ENCODE measurements at regions not wholly inside any gene's neighbourhood (a gene's known extent, or its start where the extent isn't known, plus 50 kb on each side); places are given as distances from the start of the nearest gene placed in this dataset.

DNA sequence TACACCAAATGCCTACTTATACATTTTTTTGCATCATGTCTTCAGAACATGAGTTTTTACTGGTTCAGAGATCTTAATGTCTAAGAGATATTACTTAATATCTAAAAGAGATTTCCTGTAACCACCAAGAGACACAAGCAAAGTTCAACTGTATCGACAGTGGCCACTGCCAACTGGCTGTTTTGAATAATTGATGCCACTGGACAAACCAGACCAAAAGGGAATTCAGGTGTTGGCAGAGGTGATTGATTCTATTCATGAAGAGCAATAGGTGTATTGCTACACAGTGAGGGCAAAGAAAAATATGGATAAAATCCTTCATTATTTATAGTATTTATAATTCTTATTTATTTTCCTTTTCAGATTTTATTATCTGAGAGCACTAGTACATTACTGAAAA, 58.5 kb upstream of the ANKRD17 start:
- H3K4me3 ChIP-seq (ENCODE audit: low read length): no peak overlapping the region
- ATAC-seq (ENCODE audit: poor library complexity): no peak
- DNase-seq: no peak
- Mint-ChIP-seq H3K27ac (no peak overlapping the region), H3K27me3 (no peaks in the 10 kb centered on the region), H3K36me3 (ENCODE audit: low read depth) (no peaks in the 10 kb centered on the region), H3K9me3 (peaks cover under 1% of the 10 kb centered on the region), H3K4me1 (ENCODE audit: low read depth) (no peaks in the 10 kb centered on the region), H3K4me3 (no peak overlapping the region)
- no peaks in the 10 kb centered on the region for H3K36me3 ChIP-seq (ENCODE audit: insufficient read depth, low read length)
- ChIA-PET CTCF (no interaction called here), POLR2A (no interaction called here)
- no peaks in the 10 kb centered on the region for H3K4me1 ChIP-seq (ENCODE audit: insufficient read depth, low read length)
- intact Hi-C loops (cut with DNase I, micrococcal nuclease): loop anchor here in 1 of 2 experiments (10.0 kb wide), 1 partner anchor 818 kb away; no protein-coding TSS in a partner anchor
- TF ChIP-seq, protein P1, sequence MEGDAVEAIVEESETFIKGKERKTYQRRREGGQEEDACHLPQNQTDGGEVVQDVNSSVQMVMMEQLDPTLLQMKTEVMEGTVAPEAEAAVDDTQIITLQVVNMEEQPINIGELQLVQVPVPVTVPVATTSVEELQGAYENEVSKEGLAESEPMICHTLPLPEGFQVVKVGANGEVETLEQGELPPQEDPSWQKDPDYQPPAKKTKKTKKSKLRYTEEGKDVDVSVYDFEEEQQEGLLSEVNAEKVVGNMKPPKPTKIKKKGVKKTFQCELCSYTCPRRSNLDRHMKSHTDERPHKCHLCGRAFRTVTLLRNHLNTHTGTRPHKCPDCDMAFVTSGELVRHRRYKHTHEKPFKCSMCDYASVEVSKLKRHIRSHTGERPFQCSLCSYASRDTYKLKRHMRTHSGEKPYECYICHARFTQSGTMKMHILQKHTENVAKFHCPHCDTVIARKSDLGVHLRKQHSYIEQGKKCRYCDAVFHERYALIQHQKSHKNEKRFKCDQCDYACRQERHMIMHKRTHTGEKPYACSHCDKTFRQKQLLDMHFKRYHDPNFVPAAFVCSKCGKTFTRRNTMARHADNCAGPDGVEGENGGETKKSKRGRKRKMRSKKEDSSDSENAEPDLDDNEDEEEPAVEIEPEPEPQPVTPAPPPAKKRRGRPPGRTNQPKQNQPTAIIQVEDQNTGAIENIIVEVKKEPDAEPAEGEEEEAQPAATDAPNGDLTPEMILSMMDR (IDR thresholded peaks at IDR 0.05): no peak
- H3K27me3 ChIP-seq (ENCODE audit: control insufficient read depth in 1 of 2, insufficient read depth in 2 of 2, low read length in 2 of 2): no peaks in the 10 kb centered on the region
- no peak overlapping the region for H3K27ac ChIP-seq (ENCODE audit: low read depth in 1 of 2, low read length in 2 of 2)
- H3K9me3 ChIP-seq (ENCODE audit: control insufficient read depth in 1 of 2, insufficient read depth in 1 of 2, low read length in 2 of 2): peaks cover 4 to 12% of the 10 kb centered on the region in 2 experiments

- H3K9me3 Mint-ChIP-seq: no peaks in the 10 kb centered on the region
- no peak overlapping the region for H3K4me3 Mint-ChIP-seq
- no peaks in the 10 kb centered on the region for H3K4me1 ChIP-seq (ENCODE audit: insufficient read depth, low read length)
- H3K9me3 ChIP-seq (ENCODE audit: control insufficient read depth in 1 of 2, insufficient read depth in 1 of 2, low read length in 2 of 2): peaks cover 0 to 7% of the 10 kb centered on the region in 2 experiments
- H3K36me3 Mint-ChIP-seq (ENCODE audit: low read depth): no peaks in the 10 kb centered on the region
- no peak overlapping the region for H3K4me3 ChIP-seq (ENCODE audit: low read length)
- CTCF ChIA-PET: no interaction called here
- no peaks in the 10 kb centered on the region for H3K4me1 Mint-ChIP-seq (ENCODE audit: low read depth)
- DNase-seq (peak in 3 of 14 experiments; percentile 1 to 26 (median 5)), ATAC-seq (ENCODE audit: poor library complexity) (no peak)
- TF ChIP-seq, protein P1 (IDR thresholded peaks at IDR 0.05): no peak
- no peaks in the 10 kb centered on the region for H3K27me3 Mint-ChIP-seq
- intact Hi-C loops (cut with DNase I, micrococcal nuclease): loop anchor here in 1 of 2 experiments (10.0 kb wide), 1 partner anchor 820 kb away; no protein-coding TSS in a partner anchor
- H3K27ac Mint-ChIP-seq: no peak overlapping the region
- no peak overlapping the region for H3K27ac ChIP-seq (ENCODE audit: low read depth in 1 of 2, low read length in 2 of 2)
- POLR2A ChIA-PET: no interaction called here
- no peaks in the 10 kb centered on the region for H3K36me3 ChIP-seq (ENCODE audit: insufficient read depth, low read length)
- H3K27me3 ChIP-seq (ENCODE audit: control insufficient read depth in 1 of 2, insufficient read depth in 2 of 2, low read length in 2 of 2): no peaks in the 10 kb centered on the region
These were observed 56.5 kb upstream of the ANKRD17 start for GRCh38 chr4:73315091-73315490.

DNA sequence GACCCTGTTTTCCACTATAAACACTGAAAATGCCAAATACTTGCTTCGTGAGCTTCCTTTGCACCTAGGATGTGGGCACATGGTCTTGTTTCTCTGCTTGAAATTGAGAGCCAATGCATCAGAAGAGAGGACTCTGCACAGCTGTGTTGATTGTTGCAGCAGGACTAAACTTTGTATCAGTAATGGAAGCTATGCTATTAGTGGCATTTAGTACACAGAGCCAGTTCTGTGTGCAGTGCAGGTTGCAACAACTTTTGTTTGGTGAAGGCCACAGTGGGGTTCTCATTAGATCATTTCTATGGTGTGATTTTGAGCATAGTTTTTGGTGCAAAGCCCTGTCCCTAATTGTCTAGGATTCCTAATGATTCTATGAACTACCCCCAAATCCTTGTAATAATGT, 54.4 kb upstream of the ANKRD17 start:
- H3K27me3 Mint-ChIP-seq: no peaks in the 10 kb centered on the region
- TF ChIP-seq, protein P1 (IDR thresholded peaks at IDR 0.05): no peak
- no peak overlapping the region for H3K27ac ChIP-seq (ENCODE audit: low read depth in 1 of 2, low read length in 2 of 2)
- no peaks in the 10 kb centered on the region for H3K4me1 Mint-ChIP-seq (ENCODE audit: low read depth)
- no peak overlapping the region for H3K4me3 ChIP-seq (ENCODE audit: low read length)
- H3K9me3 Mint-ChIP-seq: no peaks in the 10 kb centered on the region
- no peak overlapping the region for H3K27ac Mint-ChIP-seq
- no peaks in the 10 kb centered on the region for H3K36me3 ChIP-seq (ENCODE audit: insufficient read depth, low read length)
- no peaks in the 10 kb centered on the region for H3K27me3 ChIP-seq (ENCODE audit: control insufficient read depth in 1 of 2, insufficient read depth in 2 of 2, low read length in 2 of 2)
- H3K4me3 Mint-ChIP-seq: no peak overlapping the region
- intact Hi-C loops (cut with DNase I, micrococcal nuclease): loop anchor here (5.0 to 10.0 kb wide), 2 partner anchors 339 to 822 kb away; no protein-coding TSS in a partner anchor
- H3K36me3 Mint-ChIP-seq (ENCODE audit: low read depth): no peaks in the 10 kb centered on the region
- CTCF ChIA-PET: no interaction called here
- POLR2A ChIA-PET: no interaction called here
- no peaks in the 10 kb centered on the region for H3K9me3 ChIP-seq (ENCODE audit: control insufficient read depth in 1 of 2, insufficient read depth in 1 of 2, low read length in 2 of 2)
- ATAC-seq (ENCODE audit: poor library complexity) (no peak), DNase-seq (no peak)
- no peaks in the 10 kb centered on the region for H3K4me1 ChIP-seq (ENCODE audit: insufficient read depth, low read length)
